GM19239 (cell line): ENCODE measurements at regions not wholly inside any gene's neighbourhood (a gene's known extent, or its start where the extent isn't known, plus 50 kb on each side); places are given as distances from the start of the nearest gene placed in this dataset.

ENCODE experiments used
- DNase-seq: peaks from one replicate; pipeline ENCODE4 v3.0.0; 2011; ENCODE audit warnings: low spot score; ENCODE audit not compliant: insufficient read length
- FAIRE-seq: peaks from 2 replicates; lab custom pipeline; 2011; peaks lifted over from hg19 to GRCh38; lab: Jason Lieb, UNC

DNA sequence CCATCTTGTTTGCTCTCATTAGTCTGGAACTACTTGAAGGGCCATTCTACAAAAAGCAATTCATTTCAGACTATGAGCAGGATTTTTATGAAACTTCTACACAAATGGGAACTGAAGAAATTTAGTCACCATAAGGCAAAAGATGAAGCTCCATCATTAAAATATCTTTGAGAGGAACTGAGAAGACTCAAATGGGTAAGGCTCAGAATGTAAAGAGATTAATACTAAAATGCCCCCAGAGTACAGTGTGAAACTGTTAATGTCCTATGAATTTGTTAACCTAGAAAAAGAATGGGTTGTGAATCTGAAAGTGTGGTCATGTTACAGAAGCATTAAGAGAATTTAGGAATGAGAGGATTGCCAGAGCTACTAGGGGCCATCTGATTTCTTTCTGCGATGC lies 77.9 kb upstream of the SLC7A11 start:
- no peak for FAIRE-seq
- no peak for DNase-seq

DNA sequence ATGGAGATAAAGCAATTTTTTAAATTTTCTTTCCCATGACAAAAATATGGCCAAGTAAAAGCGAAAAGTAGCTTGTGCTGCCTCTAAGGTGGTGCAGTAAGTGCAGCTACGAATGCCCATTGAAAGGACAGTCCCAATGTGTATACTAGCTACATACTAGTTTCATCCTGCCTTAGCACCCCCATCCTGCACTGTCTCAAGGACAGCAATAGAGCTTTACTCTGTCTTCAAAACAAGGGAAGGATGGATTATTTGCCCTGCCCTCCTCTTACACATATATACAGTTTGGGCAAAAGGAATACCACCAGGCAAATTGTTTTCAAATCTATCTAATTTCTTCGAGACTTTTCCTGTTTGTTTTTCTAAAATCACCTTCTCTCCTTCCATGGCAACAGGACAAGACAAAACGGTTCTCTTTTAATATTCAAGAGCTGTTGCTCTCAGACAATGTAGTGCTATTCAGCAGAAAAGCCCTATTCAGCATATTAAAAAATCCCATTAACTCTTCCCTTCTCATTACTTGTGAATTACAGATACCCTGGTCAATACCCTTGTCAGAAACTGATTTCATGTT lies 75.1 kb upstream of the SLC7A11 start:
- FAIRE-seq (no peak), DNase-seq (no peak)

DNA sequence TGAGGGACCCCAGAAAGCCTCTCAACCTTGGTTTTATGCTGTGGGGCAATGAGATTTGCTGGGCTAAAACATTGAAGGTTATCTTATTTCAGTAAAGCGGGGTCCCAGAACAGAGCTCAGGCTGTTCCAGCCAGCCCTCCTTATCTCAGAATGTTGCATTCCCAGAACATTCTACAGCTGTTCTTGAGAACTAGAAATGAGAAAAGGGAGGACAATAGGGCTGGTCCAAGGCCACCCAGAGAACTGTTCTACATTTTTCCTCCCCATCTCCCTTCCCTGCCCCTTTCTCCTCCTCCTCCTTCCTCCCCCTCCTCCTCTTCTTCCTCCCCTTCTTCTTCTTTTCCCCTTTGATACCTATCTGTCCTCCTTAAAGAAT lies 70.4 kb upstream of the SLC7A11 start:
- FAIRE-seq (no peak), DNase-seq (no peak)

DNA sequence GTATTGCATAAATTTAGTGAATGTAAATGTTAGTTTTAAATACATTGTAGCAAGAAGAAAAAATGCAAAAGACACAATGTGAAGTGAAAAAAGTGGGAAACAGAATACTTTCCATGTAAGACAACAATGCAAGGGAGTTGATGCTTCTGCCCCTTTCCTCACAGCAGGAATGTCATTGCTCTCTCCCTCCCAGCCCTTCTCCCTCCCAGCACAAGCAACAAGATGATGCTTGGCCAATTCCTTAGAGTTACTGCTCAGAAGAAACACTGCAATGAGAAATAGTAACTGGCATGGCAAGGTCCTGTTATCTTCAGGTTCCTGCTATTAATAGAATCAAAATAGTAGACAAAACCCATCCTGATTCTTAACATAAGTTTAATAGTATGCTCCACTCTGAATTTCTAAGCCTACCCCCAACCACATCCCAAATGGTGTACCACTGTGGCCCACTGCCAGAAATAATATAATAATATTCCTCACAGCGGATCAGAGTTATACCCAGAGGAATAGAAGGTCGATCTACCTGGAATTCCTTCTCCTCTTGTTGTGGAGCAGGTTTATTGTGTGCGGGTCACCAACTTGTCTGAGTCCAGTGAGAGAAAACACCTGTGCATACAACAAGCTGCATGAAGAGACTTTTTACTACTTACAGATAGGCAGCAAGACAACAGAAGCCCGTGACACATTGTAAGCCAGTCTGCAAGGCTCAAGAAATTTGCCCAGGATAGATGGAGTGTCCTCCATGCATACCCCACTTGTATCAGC lies 69.8 kb upstream of the SLC7A11 start:
- no peak for FAIRE-seq
- no peak for DNase-seq

DNA sequence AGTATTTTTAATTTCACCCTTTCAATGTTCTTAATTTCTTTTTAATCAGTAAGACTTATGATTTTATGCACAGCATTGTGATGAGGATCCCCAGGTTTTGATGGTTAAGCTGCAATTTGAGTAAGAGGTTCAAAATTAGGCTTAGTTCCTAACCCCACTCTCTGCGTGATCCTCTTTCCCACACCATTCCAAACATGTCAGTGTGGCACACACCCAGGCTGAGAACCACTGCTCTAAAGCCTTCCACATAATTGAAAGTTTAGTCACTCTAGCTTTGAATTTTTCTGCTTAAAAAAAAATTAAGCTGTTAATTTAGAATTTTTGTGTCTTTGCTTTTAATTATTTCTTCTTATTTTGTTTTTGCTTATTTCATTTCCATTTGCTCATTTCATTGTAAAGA lies 68.8 kb upstream of the SLC7A11 start:
- FAIRE-seq (no peak), DNase-seq (no peak)

DNA sequence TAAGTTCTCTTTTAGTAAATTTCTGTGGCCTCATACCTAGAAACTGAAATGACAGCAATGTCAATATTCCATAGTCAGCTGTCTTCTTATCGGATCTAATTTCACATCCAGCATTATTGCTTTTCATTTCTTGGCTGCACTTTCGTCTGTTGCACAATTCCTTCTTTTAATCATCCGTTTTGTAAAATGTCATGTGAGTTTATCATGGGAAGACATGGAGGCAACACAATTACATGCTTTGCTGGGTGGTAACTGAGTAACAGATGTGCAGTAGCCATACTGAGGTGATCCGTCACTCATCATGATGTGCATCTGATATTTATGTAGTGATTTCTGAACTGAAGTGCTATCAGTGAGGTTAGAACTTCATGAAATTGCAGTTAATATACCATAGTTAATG lies 68.3 kb upstream of the SLC7A11 start:
- FAIRE-seq (no peak), DNase-seq (no peak)

DNA sequence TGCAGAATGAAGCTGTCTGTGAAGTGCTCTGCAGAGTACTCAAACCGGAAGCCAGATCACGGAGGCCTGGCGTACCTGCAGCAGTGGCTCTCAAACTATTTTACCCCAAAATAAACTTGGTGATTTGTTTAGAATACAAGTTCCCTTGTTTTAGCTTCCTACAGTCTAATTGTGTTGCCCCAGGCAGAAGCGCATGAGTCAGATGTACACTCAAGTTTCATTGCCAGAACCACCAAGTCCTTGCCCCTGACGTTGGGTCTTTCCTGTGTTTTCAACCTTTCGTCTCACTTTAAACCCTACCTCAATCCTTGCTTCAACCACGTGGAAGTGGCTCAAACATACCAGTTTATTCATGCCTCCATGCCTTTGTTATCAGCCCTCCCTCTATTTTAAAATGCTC lies 66.2 kb upstream of the SLC7A11 start:
- DNase-seq (no peak), FAIRE-seq (no peak)

DNA sequence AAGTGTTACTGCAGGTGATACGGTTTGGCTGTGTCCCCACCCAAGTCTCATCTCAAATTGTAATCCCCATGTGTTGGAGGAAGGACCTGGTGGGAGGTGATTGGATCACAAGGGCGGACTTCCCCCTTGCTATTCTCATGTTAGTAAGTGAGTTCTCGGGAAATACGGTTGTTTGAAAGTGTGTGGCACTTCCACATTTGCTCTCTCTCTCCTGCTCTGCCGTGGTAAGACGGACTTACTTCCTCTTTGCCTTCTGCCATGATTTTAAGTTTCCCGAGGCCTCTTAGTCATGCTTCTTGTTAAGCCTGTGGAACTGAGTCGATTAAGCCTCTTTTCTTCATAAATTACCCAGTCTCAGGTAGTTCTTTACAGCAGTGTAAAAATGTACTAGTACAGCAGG lies 65.2 kb upstream of the SLC7A11 start:
- no peak for FAIRE-seq
- DNase-seq: no peak

DNA sequence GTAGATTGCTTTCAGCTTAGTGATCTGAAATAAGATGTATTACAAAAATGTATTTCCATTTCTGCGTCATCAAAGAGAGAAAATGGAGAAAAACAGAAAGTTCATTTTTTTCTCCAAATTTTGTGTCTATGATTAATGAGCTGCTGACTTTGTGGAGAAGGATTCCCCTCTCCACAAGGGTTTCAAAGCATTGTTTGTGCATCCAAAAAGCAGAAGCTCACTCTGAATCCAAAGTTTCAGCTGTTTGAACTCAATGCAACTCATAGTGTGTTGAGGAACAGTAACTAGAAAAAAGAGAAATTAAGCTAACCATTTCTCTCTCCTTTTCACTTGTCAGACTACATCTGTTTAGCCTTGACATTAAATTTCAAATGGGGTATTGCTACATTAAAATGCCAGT lies 62.9 kb upstream of the SLC7A11 start:
- FAIRE-seq (no peak), DNase-seq (no peak)

DNA sequence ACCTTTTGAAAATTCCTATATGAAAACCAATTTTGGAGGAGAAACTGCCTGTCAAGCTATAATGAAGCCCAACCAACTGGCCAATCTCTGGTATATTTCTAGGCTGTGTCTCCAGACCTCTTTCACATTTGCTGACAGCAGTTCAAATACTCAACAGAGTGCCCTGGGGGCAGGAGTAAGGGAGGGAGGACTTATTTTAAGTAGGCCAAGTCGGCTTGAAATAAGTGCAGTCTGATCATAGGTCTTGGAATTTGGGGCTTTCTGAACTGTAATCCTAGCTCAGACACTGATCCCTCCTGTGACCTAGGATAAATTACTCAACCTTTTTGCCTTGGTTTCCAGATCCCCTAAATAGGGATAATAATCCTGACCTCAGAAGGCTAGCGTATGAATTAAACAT lies 59.4 kb upstream of the SLC7A11 start:
- DNase-seq (no peak), FAIRE-seq (no peak)

DNA sequence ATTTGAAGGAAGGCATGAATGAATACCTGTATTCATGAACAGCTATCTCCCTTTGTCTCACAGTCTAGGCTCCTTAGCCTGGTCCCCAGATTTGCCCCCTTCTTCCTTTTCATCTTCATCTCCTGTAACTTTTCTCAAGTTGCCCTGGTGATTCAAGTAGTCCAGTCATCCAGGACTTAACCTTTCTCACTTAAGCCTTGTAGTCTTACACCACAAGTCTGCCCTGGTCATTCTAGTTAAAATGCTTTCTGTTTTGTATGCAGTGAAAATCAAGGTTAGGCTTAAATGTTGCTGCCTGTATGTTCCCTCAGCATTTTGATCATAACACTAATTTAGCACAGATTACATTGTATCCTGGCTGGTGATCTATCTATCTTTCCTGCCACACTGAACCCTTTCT lies 58.5 kb upstream of the SLC7A11 start:
- DNase-seq (no peak), FAIRE-seq (no peak)

DNA sequence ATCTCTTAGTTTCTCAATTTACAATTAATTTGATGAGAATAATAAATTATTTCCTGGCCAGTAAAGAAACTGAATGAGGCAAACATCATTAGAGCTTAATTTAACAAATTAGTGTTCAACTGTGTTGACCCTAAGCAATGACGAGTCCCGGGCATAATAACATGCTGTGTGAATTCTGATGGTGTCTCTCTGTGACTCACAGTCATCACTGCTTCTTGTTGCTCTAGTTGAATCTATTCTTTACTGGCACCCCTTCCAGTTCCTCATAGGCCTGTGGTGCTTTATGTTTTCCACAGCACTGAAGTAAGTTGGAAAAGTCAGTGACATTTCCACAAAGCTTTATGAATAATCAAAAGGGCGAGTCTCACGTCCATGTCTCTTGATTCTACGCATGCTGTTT lies 57.7 kb upstream of the SLC7A11 start:
- FAIRE-seq (no peak), DNase-seq (no peak)

DNA sequence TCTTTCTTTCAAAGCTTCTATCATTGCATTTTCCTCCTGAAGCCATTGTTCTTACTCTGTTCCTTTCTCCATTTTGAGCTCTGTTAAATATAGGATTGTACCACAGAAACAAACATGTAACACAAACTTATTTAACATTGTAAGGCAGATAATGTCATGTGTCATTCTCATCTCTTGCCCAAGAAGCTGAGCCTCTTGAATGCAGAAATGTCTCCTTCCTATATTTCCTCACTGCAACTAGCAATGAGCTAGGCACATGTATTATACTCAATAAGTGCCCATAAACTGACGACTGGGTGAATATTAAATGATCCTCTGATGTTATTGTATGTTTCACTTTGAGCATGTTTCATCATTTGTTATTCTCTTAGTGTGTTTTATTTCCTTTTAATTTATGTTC lies 56.7 kb upstream of the SLC7A11 start:
- DNase-seq (no peak), FAIRE-seq (no peak)

DNA sequence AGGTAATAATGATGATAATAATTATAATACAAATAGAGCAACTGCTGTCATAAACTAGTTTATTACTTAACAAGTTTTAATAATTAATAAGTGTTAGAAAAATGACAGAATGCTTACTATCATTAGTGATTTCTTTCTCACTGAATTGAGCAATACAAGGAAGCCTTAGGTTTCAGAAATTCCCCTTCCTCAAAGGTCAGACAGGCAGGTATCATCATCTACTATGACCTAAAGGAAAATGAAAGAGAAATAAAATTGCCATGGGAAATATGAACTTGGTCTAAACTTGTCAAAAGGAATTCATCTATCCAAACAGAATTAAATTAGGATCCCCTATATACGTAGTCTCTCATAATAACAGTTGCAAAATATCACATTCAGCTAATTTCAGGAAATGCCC lies 56.3 kb upstream of the SLC7A11 start:
- DNase-seq (no peak), FAIRE-seq (no peak)

DNA sequence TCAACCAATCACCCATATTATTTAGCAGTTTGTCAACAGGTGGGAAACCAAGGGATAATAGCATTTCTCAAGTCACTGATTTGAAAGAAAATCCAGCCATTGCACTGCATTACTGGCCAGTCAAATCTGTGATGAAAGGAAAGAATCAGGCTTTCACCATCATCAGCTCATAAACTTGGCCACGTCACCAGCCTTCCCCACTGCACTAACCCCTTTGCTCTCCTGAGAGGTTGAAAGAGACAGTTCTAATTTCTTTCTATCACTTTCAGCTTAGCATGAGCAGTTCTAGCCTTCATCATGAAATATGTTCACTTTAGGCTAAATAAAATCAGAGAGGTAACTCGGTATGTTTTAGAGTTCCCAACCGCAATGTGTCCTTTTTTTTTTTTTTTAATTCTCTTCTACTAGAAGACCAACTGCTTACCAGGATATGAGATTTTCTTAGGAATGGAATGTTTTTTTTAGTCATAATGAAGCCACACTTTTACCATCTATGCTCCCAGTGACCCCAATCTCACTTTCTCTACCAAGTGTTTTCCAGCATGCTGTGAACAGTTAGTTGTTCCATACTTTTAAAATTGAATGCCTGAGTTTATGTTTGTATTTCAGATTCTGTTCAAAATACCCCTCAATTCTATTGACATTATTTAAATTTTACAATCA lies 55.7 kb upstream of the SLC7A11 start:
- FAIRE-seq (no peak), DNase-seq (no peak)

DNA sequence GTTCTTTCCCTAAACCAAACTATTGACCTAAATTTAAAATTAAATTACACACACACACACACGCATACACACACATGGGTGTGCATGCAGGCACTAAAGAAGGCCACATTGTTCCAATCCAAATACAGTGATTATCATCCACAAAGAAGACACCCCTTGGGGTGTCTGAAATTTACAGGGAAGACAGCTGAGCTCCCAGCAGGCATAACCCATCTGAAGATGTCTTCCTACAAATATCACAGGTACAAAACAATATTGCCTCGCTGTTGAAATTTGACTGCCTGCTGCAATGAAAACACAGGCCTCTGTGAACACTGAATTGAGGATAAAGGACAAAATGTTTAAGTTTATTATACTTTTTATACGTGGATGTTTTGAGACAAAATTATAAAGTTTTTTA lies 50.2 kb upstream of the SLC7A11 start:
- FAIRE-seq: no peak
- no peak for DNase-seq
